ENCODE measurements at regions not wholly inside any gene's neighbourhood (a gene's known extent, or its start where the extent isn't known, plus 50 kb on each side); places are given as distances from the start of the nearest gene placed in this dataset.

DNA sequence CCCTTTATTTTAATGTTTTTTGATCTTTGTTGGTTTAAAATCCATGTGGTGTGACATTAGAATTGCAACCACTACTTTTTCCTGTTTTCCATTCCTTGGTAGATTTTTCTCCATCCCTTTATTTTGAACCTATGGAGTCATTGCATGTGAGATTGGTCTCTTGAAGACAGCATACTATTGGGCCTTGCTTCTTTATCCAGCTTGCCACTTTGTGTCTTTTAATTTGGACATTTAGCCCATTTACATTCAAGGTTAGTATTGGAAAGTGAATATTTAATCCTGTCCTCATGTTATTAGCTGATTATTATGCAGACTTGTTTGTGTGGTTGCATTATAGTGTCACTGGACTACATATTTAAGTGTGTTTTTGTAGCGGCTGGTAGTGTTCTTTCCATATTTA, 782.9 kb downstream of the SLC4A3 start:
- Histone ChIP-seq H3K4me2 (ENCODE audit: low read depth, low read length) (no peak overlapping the region), H3K36me3 (replicated peaks in 1 of 2; ENCODE audit: control insufficient read depth in 1 of 2, insufficient read depth in 2 of 2, low read length in 2 of 2) (no peaks in the 10 kb centered on the region), H3K79me2 (ENCODE audit: insufficient read depth, low read length) (no peaks in the 10 kb centered on the region), H4K20me1 (ENCODE audit: insufficient read depth, low read length) (no peaks in the 10 kb centered on the region), H3K27me3 (ENCODE audit: control insufficient read depth in 1 of 2, insufficient read depth in 2 of 2, low read length in 2 of 2) (no peaks in the 10 kb centered on the region), H3K9me3 (ENCODE audit: low read length) (peaks cover 92% of the 10 kb centered on the region), H3K4me1 (ENCODE audit: insufficient read depth, low read length) (no peaks in the 10 kb centered on the region), H3K9ac (ENCODE audit: insufficient read depth, low read depth, low read length) (no peak overlapping the region), H3K27ac (ENCODE audit: extremely low read length, insufficient read depth, low read length) (no peak overlapping the region), H3K4me3 (replicated peaks in 1 of 3; ENCODE audit: insufficient read depth in 1 of 3, low read depth in 2 of 3, low read length in 3 of 3) (no peak overlapping the region), H2AFZ (ENCODE audit: low read length) (no peak overlapping the region)
- FAIRE-seq, result no peak
- POLR2A ChIA-PET, result no interaction called here
- intact Hi-C loops (cut with micrococcal nuclease; ENCODE audit: unreplicated experiment), result no loop called here
- no TSS peak for BruUV-seq (replicated peaks)
- 9% methylated on average over 1 of the region's 1 CpG for WGBS (ENCODE audit: low lambda C conversion rate)
- DNase-seq (ENCODE audit: low spot score), result no peak
- CTCF ChIA-PET (ENCODE audit: low intra/inter-chr PET ratio, low total read pairs), result no interaction called here
- in situ Hi-C loops (cut with HindIII; ENCODE audit: extremely low pct_ligation_motif_present, low pct_unique_long_range_greater_than_20kb), result no loop called here
- ATAC-seq, result no peak
- TF ChIP-seq GABPB1 (CRISPR knock-in tag; IDR thresholded peaks at IDR 0.05), result no peak
- no peak for TF ChIP-seq ZNF180 (CRISPR knock-in tag; IDR thresholded peaks at IDR 0.05; ENCODE audit: borderline replicate concordance, low read depth)
- TF ChIP-seq, protein P1, sequence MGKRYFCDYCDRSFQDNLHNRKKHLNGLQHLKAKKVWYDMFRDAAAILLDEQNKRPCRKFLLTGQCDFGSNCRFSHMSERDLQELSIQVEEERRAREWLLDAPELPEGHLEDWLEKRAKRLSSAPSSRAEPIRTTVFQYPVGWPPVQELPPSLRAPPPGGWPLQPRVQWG (CRISPR knock-in tag; IDR thresholded peaks at IDR 0.05; ENCODE audit: borderline replicate concordance, low read depth), result no peak
- TF ChIP-seq ZSCAN21 (CRISPR knock-in tag; IDR thresholded peaks at IDR 0.05; ENCODE audit: borderline replicate concordance), result no peak
- no peak for TF ChIP-seq MAFG (CRISPR knock-in tag; IDR thresholded peaks at IDR 0.05)
- TF ChIP-seq, protein P2, sequence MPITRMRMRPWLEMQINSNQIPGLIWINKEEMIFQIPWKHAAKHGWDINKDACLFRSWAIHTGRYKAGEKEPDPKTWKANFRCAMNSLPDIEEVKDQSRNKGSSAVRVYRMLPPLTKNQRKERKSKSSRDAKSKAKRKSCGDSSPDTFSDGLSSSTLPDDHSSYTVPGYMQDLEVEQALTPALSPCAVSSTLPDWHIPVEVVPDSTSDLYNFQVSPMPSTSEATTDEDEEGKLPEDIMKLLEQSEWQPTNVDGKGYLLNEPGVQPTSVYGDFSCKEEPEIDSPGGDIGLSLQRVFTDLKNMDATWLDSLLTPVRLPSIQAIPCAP (CRISPR knock-in tag; IDR thresholded peaks at IDR 0.05; ENCODE audit: low read depth), result no peak
- TF ChIP-seq, protein P3, sequence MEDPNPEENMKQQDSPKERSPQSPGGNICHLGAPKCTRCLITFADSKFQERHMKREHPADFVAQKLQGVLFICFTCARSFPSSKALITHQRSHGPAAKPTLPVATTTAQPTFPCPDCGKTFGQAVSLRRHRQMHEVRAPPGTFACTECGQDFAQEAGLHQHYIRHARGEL (CRISPR knock-in tag; IDR thresholded peaks at IDR 0.05), result no peak
- TF ChIP-seq, protein P4, sequence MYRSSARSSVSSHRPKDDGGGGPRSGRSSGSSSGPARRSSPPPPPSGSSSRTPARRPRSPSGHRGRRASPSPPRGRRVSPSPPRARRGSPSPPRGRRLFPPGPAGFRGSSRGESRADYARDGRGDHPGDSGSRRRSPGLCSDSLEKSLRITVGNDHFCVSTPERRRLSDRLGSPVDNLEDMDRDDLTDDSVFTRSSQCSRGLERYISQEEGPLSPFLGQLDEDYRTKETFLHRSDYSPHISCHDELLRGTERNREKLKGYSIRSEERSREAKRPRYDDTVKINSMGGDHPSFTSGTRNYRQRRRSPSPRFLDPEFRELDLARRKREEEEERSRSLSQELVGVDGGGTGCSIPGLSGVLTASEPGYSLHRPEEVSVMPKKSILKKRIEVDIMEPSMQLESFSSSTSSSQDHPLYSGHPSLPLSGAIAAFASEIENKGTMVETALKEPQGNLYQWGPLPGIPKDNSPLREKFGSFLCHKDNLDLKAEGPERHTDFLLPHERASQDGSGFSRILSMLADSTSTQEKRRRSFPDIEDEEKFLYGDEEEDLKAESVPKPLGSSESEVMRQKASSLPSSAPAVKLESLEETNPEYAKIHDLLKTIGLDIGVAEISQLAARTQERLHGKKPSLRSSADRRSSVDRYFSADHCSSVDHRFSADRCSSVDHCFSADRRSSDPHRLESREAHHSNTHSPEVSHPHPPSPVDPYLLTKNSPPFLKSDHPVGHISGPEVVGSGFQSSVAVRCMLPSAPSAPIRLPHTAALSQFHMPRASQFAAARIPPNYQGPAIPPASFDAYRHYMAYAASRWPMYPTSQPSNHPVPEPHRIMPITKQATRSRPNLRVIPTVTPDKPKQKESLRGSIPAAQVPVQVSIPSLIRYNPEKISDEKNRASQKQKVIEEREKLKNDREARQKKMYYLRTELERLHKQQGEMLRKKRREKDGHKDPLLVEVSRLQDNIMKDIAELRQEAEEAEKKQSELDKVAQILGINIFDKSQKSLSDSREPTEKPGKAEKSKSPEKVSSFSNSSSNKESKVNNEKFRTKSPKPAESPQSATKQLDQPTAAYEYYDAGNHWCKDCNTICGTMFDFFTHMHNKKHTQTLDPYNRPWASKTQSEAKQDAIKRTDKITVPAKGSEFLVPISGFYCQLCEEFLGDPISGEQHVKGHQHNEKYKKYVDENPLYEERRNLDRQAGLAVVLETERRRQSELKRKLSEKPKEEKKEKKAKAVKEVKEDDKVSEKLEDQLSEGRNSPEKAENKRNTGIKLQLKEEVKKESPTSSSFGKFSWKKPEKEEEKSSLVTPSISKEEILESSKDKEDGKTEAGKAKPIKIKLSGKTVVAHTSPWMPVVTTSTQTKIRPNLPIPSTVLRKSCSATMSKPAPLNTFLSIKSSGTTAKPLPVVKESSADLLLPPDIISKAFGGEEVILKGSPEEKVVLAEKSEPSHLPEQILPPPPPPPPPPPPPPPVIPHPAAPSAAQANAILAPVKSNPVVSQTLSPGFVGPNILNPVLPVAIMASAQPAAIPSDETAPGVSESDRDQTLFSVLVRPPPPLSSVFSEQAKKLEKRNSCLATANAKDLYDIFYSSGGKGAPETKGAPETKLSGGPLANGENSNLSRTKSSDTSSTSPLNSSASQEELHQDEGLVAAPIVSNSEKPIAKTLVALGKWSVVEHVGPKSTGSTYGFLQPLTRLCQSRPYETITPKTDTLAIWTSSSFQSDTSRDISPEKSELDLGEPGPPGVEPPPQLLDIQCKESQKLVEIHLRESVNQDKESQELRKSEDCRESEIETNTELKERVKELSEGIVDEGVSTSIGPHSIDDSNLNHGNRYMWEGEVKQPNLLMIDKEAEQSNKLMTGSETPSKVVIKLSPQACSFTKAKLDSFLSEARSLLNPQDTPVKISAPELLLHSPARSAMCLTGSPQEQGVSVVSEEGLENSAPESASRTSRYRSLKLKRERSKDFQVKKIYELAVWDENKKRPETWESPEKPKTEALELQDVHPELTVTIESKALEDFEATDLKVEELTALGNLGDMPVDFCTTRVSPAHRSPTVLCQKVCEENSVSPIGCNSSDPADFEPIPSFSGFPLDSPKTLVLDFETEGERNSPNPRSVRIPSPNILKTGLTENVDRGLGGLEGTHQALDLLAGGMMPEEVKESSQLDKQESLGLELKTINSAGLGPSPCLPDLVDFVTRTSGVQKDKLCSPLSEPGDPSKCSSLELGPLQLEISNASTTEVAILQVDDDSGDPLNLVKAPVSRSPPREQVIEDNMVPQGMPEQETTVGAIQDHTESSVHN (CRISPR knock-in tag; IDR thresholded peaks at IDR 0.05), result no peak
- no peak for TF ChIP-seq KDM5B (CRISPR knock-in tag; IDR thresholded peaks at IDR 0.05; ENCODE audit: borderline replicate concordance)
- no peak for TF ChIP-seq ONECUT2 (CRISPR knock-in tag; IDR thresholded peaks at IDR 0.05)
- no peak for TF ChIP-seq EP300 (IDR thresholded peaks at IDR 0.05; ENCODE audit: low read depth in 2 of 2, low read length in 2 of 2)
- TF ChIP-seq EP300 (CRISPR knock-in tag; IDR thresholded peaks at IDR 0.05; ENCODE audit: borderline replicate concordance), result no peak
- TF ChIP-seq, protein P5, sequence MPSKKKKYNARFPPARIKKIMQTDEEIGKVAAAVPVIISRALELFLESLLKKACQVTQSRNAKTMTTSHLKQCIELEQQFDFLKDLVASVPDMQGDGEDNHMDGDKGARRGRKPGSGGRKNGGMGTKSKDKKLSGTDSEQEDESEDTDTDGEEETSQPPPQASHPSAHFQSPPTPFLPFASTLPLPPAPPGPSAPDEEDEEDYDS (CRISPR knock-in tag; IDR thresholded peaks at IDR 0.05), result no peak
- TF ChIP-seq CHCHD3 (CRISPR knock-in tag; IDR thresholded peaks at IDR 0.05), result no peak
- no peak for TF ChIP-seq SMAD1 (CRISPR knock-in tag; IDR thresholded peaks at IDR 0.05; ENCODE audit: borderline replicate concordance, low read depth)
- no peak for TF ChIP-seq SRSF4 (IDR thresholded peaks at IDR 0.05; ENCODE audit: low read depth, low read length, poor library complexity, severe bottlenecking)
